Endothelial cell of umbilical vein (primary cell): ENCODE measurements at regions not wholly inside any gene's neighbourhood (a gene's known extent, or its start where the extent isn't known, plus 50 kb on each side); places are given as distances from the start of the nearest gene placed in this dataset.

Source experiments
- BruUV-seq: library from RNA; stranded (reverse); fragments of 400-500 nt; replicated peaks from 2 replicates; lab custom pipeline; 2021; lab: Mats Ljungman, UMichigan
- CTCF ChIA-PET: fragments of 300-600, 350-600 bp; sonication (Branson Sonifier 250); formaldehyde crosslinking; loops from one replicate; lab custom pipeline; 2021; ENCODE audit warnings: antibody characterized with exemption, inconsistent platforms; lab: Charles Lee
- POLR2A ChIA-PET: fragments of 300-600, 350-600 bp; sonication (Branson Sonifier 250); formaldehyde crosslinking; loops from one replicate; lab custom pipeline; 2021; ENCODE audit warnings: antibody characterized with exemption, inconsistent platforms; lab: Charles Lee
- DNase-seq: peaks from one replicate; pipeline ENCODE4 v3.0.0-alpha.2; 2011; ENCODE audit warnings: low read depth, low spot score
- FAIRE-seq: peaks from 2 replicates; lab custom pipeline; 2011; peaks lifted over from hg19 to GRCh38; lab: Jason Lieb, UNC
- H2AFZ ChIP-seq: 2 replicates; pipeline ENCODE4 v1.6.0; 2012; ENCODE audit warnings: low read depth, low read length, control low read depth, inconsistent platforms
- H3K27ac ChIP-seq: 2 replicates; pipeline ENCODE4 v1.5.1; 2011; ENCODE audit warnings: low read depth, mild to moderate bottlenecking, control low read depth, low read length, moderate library complexity; ENCODE audit not compliant: insufficient read depth
- H3K27me3 ChIP-seq, 2 experiments: 2 replicates each; pipeline versions ENCODE4 v1.6.0 to v1.6.1; 2011; ENCODE audit warnings: low read length in 2 of 2, mixed read lengths in 1 of 2; ENCODE audit not compliant: control insufficient read depth in 2 of 2, insufficient read depth in 2 of 2
- H3K36me3 ChIP-seq, 2 experiments: 2 replicates in 1 of 2; 3 replicates in 1 of 2; pipeline ENCODE4 v1.5.1; 2011; ENCODE audit warnings: low read length in 2 of 2, mild to moderate bottlenecking in 1 of 2, moderate library complexity in 1 of 2; ENCODE audit not compliant: control insufficient read depth in 2 of 2, insufficient read depth in 2 of 2; ENCODE audit errors: extremely low read depth in 1 of 2
- H3K4me1 ChIP-seq: 3 replicates; pipeline ENCODE4 v1.5.1; 2011; ENCODE audit warnings: mild to moderate bottlenecking, low read length; ENCODE audit not compliant: control insufficient read depth, insufficient read depth; ENCODE audit errors: extremely low read depth
- H3K4me2 ChIP-seq: 2 replicates; pipeline ENCODE4 v1.6.1; 2011; ENCODE audit warnings: low read length, control low read depth, mixed read lengths; ENCODE audit not compliant: insufficient read depth
- H3K4me3 ChIP-seq, 3 experiments: fragments of 200-600 bp in 1 of 3; sonication (generic), shearing (Covaris generic) in 1 of 3; replicated peaks in 1 of 3; 2 replicates each; pipeline ENCODE4 v1.5.1; 2011 to 2016; ENCODE audit warnings: control low read depth in 3 of 3, low read length in 3 of 3, mild to moderate bottlenecking in 2 of 3, inconsistent platforms in 1 of 3, low read depth in 1 of 3, moderate library complexity in 1 of 3; ENCODE audit not compliant: insufficient read depth in 1 of 3
- H3K79me2 ChIP-seq: 2 replicates; pipeline ENCODE4 v1.6.0; 2012; ENCODE audit warnings: low read length, inconsistent platforms; ENCODE audit not compliant: control insufficient read depth, insufficient read depth
- H3K9ac ChIP-seq: replicated peaks from 2 replicates; pipeline ENCODE3; 2011; ENCODE audit warnings: low read length, control low read depth; ENCODE audit not compliant: insufficient read depth; ENCODE audit errors: extremely low read depth
- H3K9me1 ChIP-seq: replicated peaks from 3 replicates; pipeline ENCODE4 v1.6.0; 2011; ENCODE audit warnings: mild to moderate bottlenecking, low read length; ENCODE audit not compliant: control insufficient read depth, insufficient read depth; ENCODE audit errors: extremely low read depth
- H3K9me3 ChIP-seq: replicated peaks from 2 replicates; pipeline ENCODE4 v1.5.1; 2012; ENCODE audit warnings: low read length, inconsistent platforms; ENCODE audit not compliant: control insufficient read depth, insufficient read depth
- H4K20me1 ChIP-seq: replicated peaks from 2 replicates; pipeline ENCODE3; 2011; ENCODE audit warnings: mild to moderate bottlenecking, low read length; ENCODE audit not compliant: control insufficient read depth, insufficient read depth; ENCODE audit errors: extremely low read depth
- EZH2 ChIP-seq: IDR thresholded peaks from 2 replicates; pipeline ENCODE4 v1.6.1; 2012; ENCODE audit warnings: borderline replicate concordance, low read depth, mild to moderate bottlenecking, moderate library complexity, low read length, inconsistent platforms; ENCODE audit not compliant: severe bottlenecking
- FOS ChIP-seq: IDR thresholded peaks from 2 replicates; pipeline ENCODE4 v1.6.1; 2011; ENCODE audit warnings: mild to moderate bottlenecking, low read length, moderate library complexity, borderline replicate concordance; ENCODE audit not compliant: insufficient read depth
- GATA2 ChIP-seq: IDR thresholded peaks from 2 replicates; pipeline ENCODE4 v1.7.0; 2011; ENCODE audit warnings: low read depth, mild to moderate bottlenecking, moderate library complexity, mixed read lengths, low read length; ENCODE audit not compliant: insufficient read length, insufficient read depth
- JUN ChIP-seq: IDR thresholded peaks from 2 replicates; pipeline ENCODE4 v1.6.1; 2011; ENCODE audit warnings: borderline replicate concordance, low read depth; ENCODE audit not compliant: insufficient read length, insufficient read depth
- MYC ChIP-seq: IDR thresholded peaks from one replicate; pipeline ENCODE4 v1.6.1; 2011; ENCODE audit warnings: mild to moderate bottlenecking, low read depth, low read length
- POLR2A ChIP-seq: IDR thresholded peaks from 2 replicates; pipeline ENCODE4 v1.6.1; 2012; ENCODE audit warnings: low read depth, mild to moderate bottlenecking, control low read depth, low read length
- POLR2AphosphoS5 ChIP-seq: IDR thresholded peaks from 2 replicates; pipeline ENCODE4 v1.6.1; 2012; ENCODE audit warnings: low read depth, mild to moderate bottlenecking, control low read depth, low read length, moderate library complexity; ENCODE audit not compliant: insufficient read depth
- dilution Hi-C: fragments of 300-500 bp; cut with MboI; formaldehyde crosslinking; loops from one replicate; pipeline ENCODE4 v1.15.0; 2019; ENCODE audit warnings: low sequenced_read_pairs; ENCODE audit not compliant: extremely low pct_ligation_motif_present
- intact Hi-C: fragments of 100-400 bp; cut with micrococcal nuclease; formaldehyde crosslinking; loops from one replicate; pipeline ENCODE4 v1.10.0; 2022
- TF ChIP-seq, protein P1 (sequence below): IDR thresholded peaks from 2 replicates; pipeline ENCODE4 v1.6.1; 2011; ENCODE audit not compliant: insufficient read depth, insufficient read length
- TF ChIP-seq, protein P2 (sequence below), 2 donors: IDR thresholded peaks; 1 replicate in 1 of 2; 2 replicates in 1 of 2; pipeline ENCODE4 v1.5.1; 2011; ENCODE audit warnings: low read length in 2 of 2, mild to moderate bottlenecking in 2 of 2, moderate library complexity in 2 of 2, control low read depth in 1 of 2, inconsistent platforms in 1 of 2, low read depth in 1 of 2; ENCODE audit not compliant: insufficient read depth in 1 of 2; ENCODE audit errors: extremely low read depth in 1 of 2

DNA sequence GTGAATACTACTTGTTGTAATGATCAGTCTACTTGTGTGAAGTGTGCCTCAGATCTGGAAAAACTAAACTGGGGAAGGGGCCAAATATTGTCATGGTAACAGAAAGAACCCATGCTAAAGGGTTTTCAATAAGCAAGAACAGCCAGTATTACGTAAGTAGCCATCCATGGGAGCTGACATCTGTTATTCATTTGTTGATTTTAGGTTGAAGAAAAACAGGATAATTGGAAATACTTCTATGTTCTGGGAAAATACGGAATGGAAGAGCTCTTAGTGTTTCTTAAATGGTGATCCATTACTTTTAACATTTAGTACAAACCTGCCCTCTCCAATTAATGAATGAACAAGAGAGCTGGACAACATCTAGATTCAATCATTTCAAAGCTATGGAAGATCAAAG is 485.8 kb downstream of the NTRK2 start:
- FAIRE-seq (no peak), DNase-seq (no peak)
- Histone ChIP-seq H3K9me3 (no peaks in the 10 kb centered on the region), H3K4me2 (no peak overlapping the region), H3K79me2 (no peaks in the 10 kb centered on the region), H4K20me1 (no peaks in the 10 kb centered on the region), H2AFZ (no peak overlapping the region), H3K27ac (no peak overlapping the region), H3K27me3 (no peaks in the 10 kb centered on the region), H3K4me1 (no peaks in the 10 kb centered on the region), H3K9me1 (no peaks in the 10 kb centered on the region), H3K36me3 (no peaks in the 10 kb centered on the region), H3K4me3 (no peak overlapping the region), H3K9ac (no peak overlapping the region)
- ChIA-PET CTCF (interaction anchor here (1.1 kb wide), 1 partner anchor 54 kb away, joined by 3 read pairs; no protein-coding TSS in a partner anchor), POLR2A (no interaction called here)
- intact Hi-C loops (no loop called here), dilution Hi-C loops (no loop called here)
- TF ChIP-seq, protein P1, sequence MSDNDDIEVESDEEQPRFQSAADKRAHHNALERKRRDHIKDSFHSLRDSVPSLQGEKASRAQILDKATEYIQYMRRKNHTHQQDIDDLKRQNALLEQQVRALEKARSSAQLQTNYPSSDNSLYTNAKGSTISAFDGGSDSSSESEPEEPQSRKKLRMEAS, result no peak
- TF ChIP-seq GATA2, result no peak
- no peak for TF ChIP-seq POLR2AphosphoS5
- TF ChIP-seq EZH2, result no peak
- TF ChIP-seq, protein P2, sequence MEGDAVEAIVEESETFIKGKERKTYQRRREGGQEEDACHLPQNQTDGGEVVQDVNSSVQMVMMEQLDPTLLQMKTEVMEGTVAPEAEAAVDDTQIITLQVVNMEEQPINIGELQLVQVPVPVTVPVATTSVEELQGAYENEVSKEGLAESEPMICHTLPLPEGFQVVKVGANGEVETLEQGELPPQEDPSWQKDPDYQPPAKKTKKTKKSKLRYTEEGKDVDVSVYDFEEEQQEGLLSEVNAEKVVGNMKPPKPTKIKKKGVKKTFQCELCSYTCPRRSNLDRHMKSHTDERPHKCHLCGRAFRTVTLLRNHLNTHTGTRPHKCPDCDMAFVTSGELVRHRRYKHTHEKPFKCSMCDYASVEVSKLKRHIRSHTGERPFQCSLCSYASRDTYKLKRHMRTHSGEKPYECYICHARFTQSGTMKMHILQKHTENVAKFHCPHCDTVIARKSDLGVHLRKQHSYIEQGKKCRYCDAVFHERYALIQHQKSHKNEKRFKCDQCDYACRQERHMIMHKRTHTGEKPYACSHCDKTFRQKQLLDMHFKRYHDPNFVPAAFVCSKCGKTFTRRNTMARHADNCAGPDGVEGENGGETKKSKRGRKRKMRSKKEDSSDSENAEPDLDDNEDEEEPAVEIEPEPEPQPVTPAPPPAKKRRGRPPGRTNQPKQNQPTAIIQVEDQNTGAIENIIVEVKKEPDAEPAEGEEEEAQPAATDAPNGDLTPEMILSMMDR (IDR thresholded peaks at IDR 0.05; ENCODE audit: extremely low read depth in 1 of 2, insufficient read depth in 1 of 2, low read depth in 1 of 2, low read length in 2 of 2), result no peak
- no peak for TF ChIP-seq JUN
- no peak for TF ChIP-seq POLR2A
- no peak for TF ChIP-seq MYC
- TF ChIP-seq FOS, result no peak
- no TSS peak for BruUV-seq
